HCT116 (cell line): ENCODE measurements at regions not wholly inside any gene's neighbourhood (a gene's known extent, or its start where the extent isn't known, plus 50 kb on each side); places are given as distances from the start of the nearest gene placed in this dataset.

Experiments
- CTCF ChIP-seq, 3 experiments: fragments of 200-600 bp in 1 of 3; sonication (generic) in 1 of 3; IDR thresholded peaks in 2 of 3; conservative IDR thresholded peaks in 1 of 3; 2 replicates each; pipeline ENCODE4 v1.5.1; 2012 to 2017; ENCODE audit warnings: low read depth in 2 of 3, low read length in 2 of 3, antibody characterized with exemption in 1 of 3, borderline replicate concordance in 1 of 3, control low read depth in 1 of 3, mild to moderate bottlenecking in 1 of 3, mixed read lengths in 1 of 3, mixed run types in 1 of 3, moderate library complexity in 1 of 3; ENCODE audit not compliant: insufficient read depth in 1 of 3
- ELF1 ChIP-seq: IDR thresholded peaks from 2 replicates; pipeline ENCODE4 v1.6.1; 2012; ENCODE audit warnings: low read depth, borderline replicate concordance
- EZH2phosphoT487 ChIP-seq: fragments of 200-600 bp; IDR thresholded peaks from 2 replicates; pipeline ENCODE4 v1.6.1; 2018; ENCODE audit warnings: antibody characterized with exemption, borderline replicate concordance
- MAX ChIP-seq: IDR thresholded peaks from 2 replicates; pipeline ENCODE4 v1.6.1; 2012
- POLR2A ChIP-seq: IDR thresholded peaks from 2 replicates; pipeline ENCODE4 v1.7.0; 2011; ENCODE audit warnings: borderline replicate concordance; ENCODE audit not compliant: insufficient read depth, insufficient read length; ENCODE audit errors: extremely low read depth
- POLR2AphosphoS5 ChIP-seq: IDR thresholded peaks from 2 replicates; pipeline ENCODE4 v1.6.1; 2011; ENCODE audit warnings: mild to moderate bottlenecking, low read depth, low read length, moderate library complexity
- RAD21 ChIP-seq: IDR thresholded peaks from 2 replicates; pipeline ENCODE4 v1.6.1; 2012; ENCODE audit warnings: low read depth, mild to moderate bottlenecking
- SIN3A ChIP-seq: IDR thresholded peaks from 2 replicates; pipeline ENCODE4 v1.6.1; 2012; ENCODE audit warnings: low read depth
- SRF ChIP-seq: IDR thresholded peaks from 2 replicates; pipeline ENCODE4 v1.6.1; 2012; ENCODE audit warnings: low read depth
- TCF7L2 ChIP-seq: IDR thresholded peaks from 2 replicates; pipeline ENCODE4 v1.7.0; 2011; ENCODE audit warnings: borderline replicate concordance, inconsistent platforms; ENCODE audit not compliant: insufficient read depth, insufficient read length; ENCODE audit errors: extremely low read depth
- YY1 ChIP-seq: IDR thresholded peaks from 2 replicates; pipeline ENCODE4 v1.6.1; 2011; ENCODE audit warnings: low read length, low read depth, moderate library complexity, mild to moderate bottlenecking; ENCODE audit not compliant: insufficient replicate concordance; ENCODE audit errors: extremely low read depth
- ZNF274 ChIP-seq: fragments of 200-500 bp; sonication (Bioruptor generic); IDR thresholded peaks from 2 replicates; pipeline ENCODE4 v1.6.1; 2014; ENCODE audit warnings: mild to moderate bottlenecking, low read depth, low read length, inconsistent platforms

- no peak for TF ChIP-seq TCF7L2
- no peak for TF ChIP-seq CTCF (IDR thresholded peaks at IDR 0.05 in 2 of 3, conservative IDR thresholded peaks at IDR 0.05 in 1 of 3; ENCODE audit: borderline replicate concordance in 1 of 3, insufficient read depth in 1 of 3, low read depth in 2 of 3, low read length in 2 of 3)
- no peak for TF ChIP-seq YY1
- no peak for TF ChIP-seq POLR2A
- TF ChIP-seq POLR2AphosphoS5, result no peak
- TF ChIP-seq MAX, result no peak
- no peak for TF ChIP-seq ZNF274
- TF ChIP-seq ELF1, result no peak
- no peak for TF ChIP-seq SRF
- TF ChIP-seq RAD21, result no peak
- TF ChIP-seq SIN3A, result no peak
- TF ChIP-seq EZH2phosphoT487, result no peak
Measured at GRCh38 chr2:58419983-58420382, 178.9 kb upstream of the FANCL start.
